ENCODE measurements at regions not wholly inside any gene's neighbourhood (a gene's known extent, or its start where the extent isn't known, plus 50 kb on each side); places are given as distances from the start of the nearest gene placed in this dataset.

GRCh38 chr6:85191656-85192055 lies 258.2 kb upstream of the NT5E start:
- Histone ChIP-seq H3K36me3 (replicated peaks in 1 of 2) (no peaks in the 10 kb centered on the region), H3K4me3 (no peak overlapping the region), H3K27me3 (no peaks in the 10 kb centered on the region), H3K27ac (no peak overlapping the region), H3K9me3 (replicated peaks in 1 of 3) (no peaks in the 10 kb centered on the region), H3K4me1 (replicated peaks in 1 of 2) (no peaks in the 10 kb centered on the region)
- TF ChIP-seq POLR2A (IDR thresholded peaks at IDR 0.05) (no peak), CTCF (IDR thresholded peaks at IDR 0.05) (no peak)
- DNase-seq: no peak
- intact Hi-C loops (cut with DNase I): no loop called here
- WGBS, 4 donors: 53 to 64% (median 60%) methylated on average over 2 of the region's 2 CpGs

GRCh38 chr6:85186546-85187175 lies 263.2 kb upstream of the NT5E start:
- Histone ChIP-seq H3K27me3 (no peaks in the 10 kb centered on the region), H3K4me1 (replicated peaks in 1 of 2) (no peaks in the 10 kb centered on the region), H3K9me3 (replicated peaks in 1 of 3) (no peaks in the 10 kb centered on the region), H3K36me3 (replicated peaks in 1 of 2) (no peaks in the 10 kb centered on the region), H3K4me3 (no peak overlapping the region), H3K27ac (no peak overlapping the region)
- intact Hi-C loops (cut with DNase I): no loop called here
- TF ChIP-seq CTCF (IDR thresholded peaks at IDR 0.05) (no peak), POLR2A (IDR thresholded peaks at IDR 0.05) (no peak)
- 70 to 96% (median 75%) methylated on average over 1 of the region's 1 CpG for WGBS, 4 donors
- DNase-seq: no peak

DNA sequence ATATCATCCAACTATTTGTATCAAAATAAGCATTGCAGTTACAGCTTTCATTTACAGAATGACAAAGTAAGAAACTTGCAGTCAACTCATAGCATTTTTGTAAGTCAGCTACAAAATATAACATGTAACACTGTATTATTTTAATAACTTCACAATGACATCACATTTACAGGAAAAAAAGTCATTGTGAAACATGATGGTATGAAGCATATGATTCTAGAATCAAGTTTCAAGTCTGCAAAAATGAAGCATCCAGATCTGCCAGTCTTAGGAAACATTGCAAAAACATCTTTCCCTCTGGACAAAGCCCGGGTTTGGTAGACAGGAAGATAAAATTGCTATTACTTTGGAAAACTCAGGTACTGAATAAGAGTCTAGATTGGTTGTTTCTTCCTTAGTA lies 263.9 kb upstream of the NT5E start:
- DNase-seq: no peak
- H3K27me3 ChIP-seq: no peaks in the 10 kb centered on the region
- intact Hi-C loops (cut with DNase I): no loop called here
- no peak overlapping the region for H3K4me3 ChIP-seq
- WGBS, 4 donors: 65 to 77% (median 67%) methylated on average over 1 of the region's 1 CpG
- no peak for TF ChIP-seq POLR2A (IDR thresholded peaks at IDR 0.05)
- TF ChIP-seq CTCF (IDR thresholded peaks at IDR 0.05): no peak
- no peak overlapping the region for H3K27ac ChIP-seq
- H3K9me3 ChIP-seq (replicated peaks in 1 of 3): no peaks in the 10 kb centered on the region
- H3K4me1 ChIP-seq (replicated peaks in 1 of 2): no peaks in the 10 kb centered on the region
- no peaks in the 10 kb centered on the region for H3K36me3 ChIP-seq (replicated peaks in 1 of 2)

DNA sequence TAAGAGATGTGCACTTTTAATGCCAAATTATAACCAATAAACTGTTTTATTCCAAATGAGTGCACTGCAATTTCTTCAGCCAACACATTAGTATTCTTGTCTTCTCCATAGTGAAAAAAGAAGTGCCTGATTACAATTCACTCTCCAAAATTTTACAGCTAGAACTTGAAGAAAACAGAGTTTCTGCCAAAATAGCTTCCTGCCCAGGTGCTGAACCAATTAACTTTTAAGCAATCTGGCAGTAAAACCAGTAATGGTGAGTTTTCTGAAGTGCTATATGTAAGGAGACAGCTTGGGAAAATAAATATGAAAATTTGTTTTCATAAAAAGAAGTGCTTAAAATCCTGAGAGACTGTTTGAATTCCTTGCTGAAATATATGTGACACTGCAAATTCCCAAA lies 266.0 kb upstream of the NT5E start:
- Histone ChIP-seq H3K27ac (no peak overlapping the region), H3K27me3 (no peaks in the 10 kb centered on the region), H3K4me1 (replicated peaks in 1 of 2) (no peaks in the 10 kb centered on the region), H3K4me3 (no peak overlapping the region), H3K36me3 (replicated peaks in 1 of 2) (no peaks in the 10 kb centered on the region), H3K9me3 (replicated peaks in 1 of 3) (no peaks in the 10 kb centered on the region)
- TF ChIP-seq CTCF (IDR thresholded peaks at IDR 0.05): no peak
- TF ChIP-seq POLR2A (IDR thresholded peaks at IDR 0.05): no peak
- intact Hi-C loops (cut with DNase I): no loop called here
- no peak for DNase-seq
